ENCODE measurements at regions not wholly inside any gene's neighbourhood (a gene's known extent, or its start where the extent isn't known, plus 50 kb on each side); places are given as distances from the start of the nearest gene placed in this dataset.

GRCh38 chr9:108105885-108106284 lies 616.3 kb upstream of the KLF4 start:
- intact Hi-C loops (cut with DNase I) = loop anchor here in 1 of 2 donors (10.0 kb wide), 1 partner anchor 149 kb away; no protein-coding TSS in a partner anchor
- Histone ChIP-seq H3K36me3 (ENCODE audit: insufficient read depth in 1 of 2, low read depth in 1 of 2) (no peaks in the 10 kb centered on the region), H3K4me1 (no peaks in the 10 kb centered on the region), H3K27ac (no peak overlapping the region), H3K27me3 (ENCODE audit: insufficient read depth in 3 of 3, low read length in 2 of 3) (no peaks in the 10 kb centered on the region), H3K9me3 (no peaks in the 10 kb centered on the region), H3K4me3 (no peak overlapping the region)
- peak in 1 of 2 donors; percentile 55 for DNase-seq
- WGBS, 3 donors = 59 to 60% (median 60%) methylated on average over 5 of the region's 5 CpGs
- ATAC-seq = no peak
- no peak for TF ChIP-seq CTCF (IDR thresholded peaks at IDR 0.05)

DNA sequence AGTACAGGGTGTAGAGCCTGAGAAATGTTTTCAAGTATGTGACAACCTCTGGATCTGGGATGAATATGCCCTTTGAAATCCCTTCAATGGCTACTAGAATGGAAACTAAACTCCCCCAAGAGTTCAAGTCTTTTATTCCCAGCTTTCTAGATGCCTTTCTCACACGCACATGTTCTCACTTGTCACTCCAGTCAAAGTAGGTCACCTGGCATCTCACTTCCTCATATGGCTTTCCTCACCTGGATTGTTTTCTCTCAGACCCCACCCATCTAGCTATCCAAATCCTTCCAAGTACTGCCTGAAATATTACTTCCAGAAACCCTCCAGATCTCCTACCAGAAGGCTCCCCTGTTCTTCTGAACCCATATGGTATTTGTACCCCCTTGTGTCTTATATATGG lies 615.4 kb upstream of the KLF4 start:
- no peak for ATAC-seq
- intact Hi-C loops (cut with DNase I) = loop anchor here in 1 of 2 donors (10.0 kb wide), 1 partner anchor 150 kb away; no protein-coding TSS in a partner anchor
- TF ChIP-seq CTCF (IDR thresholded peaks at IDR 0.05) = no peak
- DNase-seq = no peak
- Histone ChIP-seq H3K27me3 (ENCODE audit: insufficient read depth in 3 of 3, low read length in 2 of 3) (no peaks in the 10 kb centered on the region), H3K36me3 (ENCODE audit: insufficient read depth in 1 of 2, low read depth in 1 of 2) (no peaks in the 10 kb centered on the region), H3K9me3 (no peaks in the 10 kb centered on the region), H3K4me1 (no peaks in the 10 kb centered on the region), H3K27ac (no peak overlapping the region), H3K4me3 (no peak overlapping the region)
- WGBS, 3 donors = 72 to 93% (median 85%) methylated on average over 1 of the region's 1 CpG

DNA sequence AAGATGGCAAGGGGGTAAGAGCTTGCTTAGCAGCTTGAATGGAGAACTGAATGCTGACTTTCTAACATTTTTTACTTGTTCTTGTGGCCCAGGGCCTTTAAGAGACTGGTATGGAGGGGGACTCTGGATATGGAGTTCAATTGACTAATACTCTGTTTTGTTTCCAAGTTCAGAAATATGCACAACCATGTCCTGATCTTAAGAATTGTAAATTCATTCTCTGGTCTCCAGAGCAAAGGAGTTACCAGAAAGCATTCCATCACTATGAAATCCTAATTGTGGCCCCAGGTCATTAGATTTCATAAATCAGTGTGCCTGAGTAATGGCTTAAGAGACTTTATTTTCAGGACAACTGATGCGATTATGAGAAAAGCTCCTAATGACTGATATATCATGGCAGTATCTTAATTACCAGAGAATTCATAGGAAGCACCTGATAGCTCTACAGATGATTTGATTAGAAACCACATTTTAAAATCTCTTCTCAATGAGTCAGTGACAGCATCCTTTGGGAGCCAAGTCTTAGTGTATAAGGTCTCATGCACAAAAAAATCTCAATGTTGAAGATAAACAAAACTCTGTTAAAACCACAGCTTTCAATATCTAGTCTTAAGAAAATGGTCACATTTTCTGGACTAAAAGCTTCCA lies 613.6 kb upstream of the KLF4 start:
- WGBS, 3 donors = 86 to 92% (median 89%) methylated on average over 1 of the region's 1 CpG
- no peak overlapping the region for H3K27ac ChIP-seq
- DNase-seq (no peak), ATAC-seq (no peak)
- TF ChIP-seq CTCF (IDR thresholded peaks at IDR 0.05) = no peak
- H3K36me3 ChIP-seq (ENCODE audit: insufficient read depth in 1 of 2, low read depth in 1 of 2) = no peaks in the 10 kb centered on the region
- H3K4me1 ChIP-seq = no peaks in the 10 kb centered on the region
- intact Hi-C loops (cut with DNase I) = loop anchor here in 1 of 2 donors (10.0 kb wide), 1 partner anchor 152 kb away; no protein-coding TSS in a partner anchor
- H3K9me3 ChIP-seq = no peaks in the 10 kb centered on the region
- no peak overlapping the region for H3K4me3 ChIP-seq
- no peaks in the 10 kb centered on the region for H3K27me3 ChIP-seq (ENCODE audit: insufficient read depth in 3 of 3, low read length in 2 of 3)

DNA sequence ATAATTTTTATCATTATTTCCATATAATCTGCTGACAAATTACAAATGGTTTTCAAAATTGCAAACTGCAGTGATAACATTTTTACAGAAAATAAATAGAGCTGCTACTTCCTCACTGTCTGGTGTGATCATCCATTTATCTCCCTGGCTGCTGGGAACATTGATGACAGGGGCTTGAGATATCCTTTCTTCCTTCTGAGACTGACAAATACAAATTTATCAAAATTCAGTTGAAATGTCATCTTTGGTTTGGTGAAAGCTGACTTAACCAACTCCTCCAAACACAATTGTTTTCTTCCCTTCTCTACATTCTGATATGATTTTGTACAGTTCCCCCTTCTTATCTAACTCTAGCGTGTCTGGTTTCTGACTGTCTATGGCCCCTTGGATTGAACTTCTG lies 611.8 kb upstream of the KLF4 start:
- 95 to 100% (median 100%) methylated on average over 1 of the region's 1 CpG for WGBS, 3 donors
- no peak for TF ChIP-seq CTCF (IDR thresholded peaks at IDR 0.05)

More for the DNA sequence above, 611.8 kb upstream of the KLF4 start:
- ATAC-seq (no peak), DNase-seq (no peak)
- Histone ChIP-seq H3K27me3 (ENCODE audit: insufficient read depth in 3 of 3, low read length in 2 of 3) (no peaks in the 10 kb centered on the region), H3K27ac (no peak overlapping the region), H3K4me1 (no peaks in the 10 kb centered on the region), H3K36me3 (ENCODE audit: insufficient read depth in 1 of 2, low read depth in 1 of 2) (no peaks in the 10 kb centered on the region), H3K4me3 (no peak overlapping the region), H3K9me3 (no peaks in the 10 kb centered on the region)
- intact Hi-C loops (cut with DNase I) = loop anchor here in 1 of 2 donors (10.0 kb wide), 1 partner anchor 153 kb away; no protein-coding TSS in a partner anchor
